LNCaP clone FGC (cell line): ENCODE measurements at regions not wholly inside any gene's neighbourhood (a gene's known extent, or its start where the extent isn't known, plus 50 kb on each side); places are given as distances from the start of the nearest gene placed in this dataset.
"Not testable (repeated sequence)": the region's sequence is repeated elsewhere in the genome, so short reads cannot be mapped to it uniquely, and the experiment has no call there.

Source experiments
- DNase-seq: peaks from one replicate; pipeline ENCODE4 v3.0.0-alpha.2; 2011; ENCODE audit warnings: low read depth
- H3K4me3 ChIP-seq: 2 replicates; pipeline ENCODE4 v1.5.1; 2011; ENCODE audit warnings: mild to moderate bottlenecking, low read depth, low read length, control low read depth
- CTCF ChIP-seq: IDR thresholded peaks from 2 replicates; pipeline ENCODE4 v1.5.1; 2012; ENCODE audit warnings: mild to moderate bottlenecking; ENCODE audit not compliant: control insufficient read depth, insufficient read depth; ENCODE audit errors: extremely low read depth

GRCh38 chr7:149573519-149573918 lies 75.9 kb upstream of the ZNF746 start:
- no peak overlapping the region for H3K4me3 ChIP-seq
- DNase-seq, result no peak
- TF ChIP-seq CTCF, result no peak

DNA sequence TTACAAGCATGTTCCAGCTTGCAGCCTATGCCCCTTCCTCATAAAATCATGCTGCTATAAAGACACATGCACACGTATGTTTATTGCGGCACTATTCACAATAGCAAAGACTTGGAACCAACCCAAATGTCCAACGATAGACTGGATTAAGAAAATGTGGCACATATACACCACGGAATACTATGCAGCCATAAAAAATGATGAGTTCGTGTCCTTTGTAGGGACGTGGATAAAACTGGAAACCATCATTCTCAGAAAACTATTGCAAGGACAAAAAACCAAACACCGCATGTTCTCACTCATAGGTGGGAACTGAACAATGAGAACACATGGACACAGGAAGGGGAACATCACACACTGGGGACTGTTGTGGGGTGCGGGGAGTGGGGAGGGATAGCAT lies 75.3 kb upstream of the ZNF746 start:
- not testable (repeated sequence) for DNase-seq, H3K4me3 ChIP-seq

DNA sequence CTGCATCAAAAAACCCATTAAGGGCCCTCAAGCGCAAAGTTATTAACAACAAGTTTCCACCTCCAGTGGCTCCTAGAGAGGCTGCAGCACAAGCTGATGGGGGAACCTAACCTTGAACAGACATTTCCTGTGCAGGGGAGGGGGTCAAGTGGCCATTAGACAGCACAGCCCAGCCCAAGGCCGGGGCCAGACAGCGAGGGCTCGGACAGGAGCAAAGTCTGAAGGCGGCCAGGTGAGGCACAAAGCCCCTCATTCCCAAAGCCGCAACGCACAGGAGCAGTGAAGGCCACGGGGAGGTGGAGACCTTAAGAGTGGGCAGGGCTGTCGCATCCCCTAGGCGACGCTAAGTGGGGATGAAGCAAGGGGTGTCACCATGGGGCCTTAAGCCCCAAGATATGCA lies 73.2 kb upstream of the ZNF746 start:
- no peak for TF ChIP-seq CTCF
- no peak for DNase-seq
- no peak overlapping the region for H3K4me3 ChIP-seq

- H3K4me3 ChIP-seq, result no peak overlapping the region
- DNase-seq, result no peak
- no peak for TF ChIP-seq CTCF
These were observed 72.3 kb upstream of the ZNF746 start for GRCh38 chr7:149569726-149570422.

- DNase-seq, result no peak
- H3K4me3 ChIP-seq, result no peak overlapping the region
- TF ChIP-seq CTCF, result no peak
These were observed 71.6 kb upstream of the ZNF746 start for GRCh38 chr7:149569025-149569725.

GRCh38 chr7:149568218-149568617 lies 70.6 kb upstream of the ZNF746 start:
- DNase-seq, result no peak
- H3K4me3 ChIP-seq, result no peak overlapping the region
- TF ChIP-seq CTCF, result no peak

- no peak for TF ChIP-seq CTCF
- no peak for DNase-seq
- no peak overlapping the region for H3K4me3 ChIP-seq
These were observed 68.5 kb upstream of the ZNF746 start for GRCh38 chr7:149566103-149566502.
